HL-60 (cell line): ENCODE measurements at regions not wholly inside any gene's neighbourhood (a gene's known extent, or its start where the extent isn't known, plus 50 kb on each side); places are given as distances from the start of the nearest gene placed in this dataset.

Experiments used
- GABPA ChIP-seq: IDR thresholded peaks from 2 replicates; pipeline ENCODE4 v1.6.1; 2012; ENCODE audit warnings: low read depth
- POLR2AphosphoS5 ChIP-seq: IDR thresholded peaks from 2 replicates; pipeline ENCODE4 v1.6.1; 2012; ENCODE audit warnings: low read depth
- TF ChIP-seq, protein P1 (sequence below): IDR thresholded peaks from one replicate; pipeline ENCODE4 v1.5.1; 2011; ENCODE audit warnings: low read length, control low read depth, inconsistent platforms; ENCODE audit not compliant: insufficient read depth
- TF ChIP-seq, protein P2 (sequence below): IDR thresholded peaks from 2 replicates; pipeline ENCODE4 v1.6.1; 2012; ENCODE audit warnings: low read depth; ENCODE audit not compliant: insufficient replicate concordance

DNA sequence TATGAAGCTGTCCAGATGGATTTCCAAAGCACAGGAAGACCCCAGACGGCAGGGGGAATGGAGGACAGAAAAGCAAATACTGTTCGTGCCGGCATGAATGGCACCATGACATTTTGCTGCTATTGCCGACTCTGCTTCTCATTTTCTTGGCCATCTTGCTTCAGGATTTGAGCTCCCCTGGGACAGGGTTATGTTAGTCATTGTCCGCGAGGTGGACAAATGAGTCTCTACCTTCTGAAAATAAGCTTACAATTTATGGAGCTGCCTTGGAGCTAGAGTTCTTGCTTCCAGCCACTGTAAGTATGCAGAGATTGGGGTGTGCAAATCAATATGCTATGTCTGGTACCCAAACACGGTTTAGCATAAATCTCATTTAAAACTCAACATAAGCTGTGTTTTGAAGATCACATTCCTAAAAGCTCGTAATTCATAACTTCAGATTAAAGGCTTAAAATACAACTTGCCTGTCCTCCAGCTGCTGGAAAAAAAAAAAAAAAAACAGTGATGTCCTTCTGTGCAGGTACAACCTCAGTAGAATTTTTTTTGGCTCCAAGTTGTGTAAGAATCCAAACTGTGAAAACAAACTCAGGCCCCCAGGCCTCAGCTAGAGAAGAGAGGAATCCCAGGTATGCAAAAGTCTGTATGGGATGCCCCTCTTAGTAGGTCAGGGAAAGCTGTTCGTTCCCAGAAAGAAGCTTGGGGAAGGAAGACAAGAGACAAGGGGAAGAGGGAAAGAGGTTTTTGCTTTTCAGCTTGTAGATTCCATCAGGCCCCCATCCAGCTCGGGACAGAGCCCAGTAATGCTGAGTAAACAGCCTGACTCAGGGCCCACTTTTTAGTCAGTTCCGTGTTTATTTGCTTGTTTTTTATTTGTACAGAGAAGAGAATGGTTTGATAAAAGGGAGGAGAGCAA lies 184.2 kb upstream of the FOXA2 start:
- TF ChIP-seq, protein P1, sequence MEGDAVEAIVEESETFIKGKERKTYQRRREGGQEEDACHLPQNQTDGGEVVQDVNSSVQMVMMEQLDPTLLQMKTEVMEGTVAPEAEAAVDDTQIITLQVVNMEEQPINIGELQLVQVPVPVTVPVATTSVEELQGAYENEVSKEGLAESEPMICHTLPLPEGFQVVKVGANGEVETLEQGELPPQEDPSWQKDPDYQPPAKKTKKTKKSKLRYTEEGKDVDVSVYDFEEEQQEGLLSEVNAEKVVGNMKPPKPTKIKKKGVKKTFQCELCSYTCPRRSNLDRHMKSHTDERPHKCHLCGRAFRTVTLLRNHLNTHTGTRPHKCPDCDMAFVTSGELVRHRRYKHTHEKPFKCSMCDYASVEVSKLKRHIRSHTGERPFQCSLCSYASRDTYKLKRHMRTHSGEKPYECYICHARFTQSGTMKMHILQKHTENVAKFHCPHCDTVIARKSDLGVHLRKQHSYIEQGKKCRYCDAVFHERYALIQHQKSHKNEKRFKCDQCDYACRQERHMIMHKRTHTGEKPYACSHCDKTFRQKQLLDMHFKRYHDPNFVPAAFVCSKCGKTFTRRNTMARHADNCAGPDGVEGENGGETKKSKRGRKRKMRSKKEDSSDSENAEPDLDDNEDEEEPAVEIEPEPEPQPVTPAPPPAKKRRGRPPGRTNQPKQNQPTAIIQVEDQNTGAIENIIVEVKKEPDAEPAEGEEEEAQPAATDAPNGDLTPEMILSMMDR, result no peak
- no peak for TF ChIP-seq POLR2AphosphoS5
- TF ChIP-seq, protein P2, sequence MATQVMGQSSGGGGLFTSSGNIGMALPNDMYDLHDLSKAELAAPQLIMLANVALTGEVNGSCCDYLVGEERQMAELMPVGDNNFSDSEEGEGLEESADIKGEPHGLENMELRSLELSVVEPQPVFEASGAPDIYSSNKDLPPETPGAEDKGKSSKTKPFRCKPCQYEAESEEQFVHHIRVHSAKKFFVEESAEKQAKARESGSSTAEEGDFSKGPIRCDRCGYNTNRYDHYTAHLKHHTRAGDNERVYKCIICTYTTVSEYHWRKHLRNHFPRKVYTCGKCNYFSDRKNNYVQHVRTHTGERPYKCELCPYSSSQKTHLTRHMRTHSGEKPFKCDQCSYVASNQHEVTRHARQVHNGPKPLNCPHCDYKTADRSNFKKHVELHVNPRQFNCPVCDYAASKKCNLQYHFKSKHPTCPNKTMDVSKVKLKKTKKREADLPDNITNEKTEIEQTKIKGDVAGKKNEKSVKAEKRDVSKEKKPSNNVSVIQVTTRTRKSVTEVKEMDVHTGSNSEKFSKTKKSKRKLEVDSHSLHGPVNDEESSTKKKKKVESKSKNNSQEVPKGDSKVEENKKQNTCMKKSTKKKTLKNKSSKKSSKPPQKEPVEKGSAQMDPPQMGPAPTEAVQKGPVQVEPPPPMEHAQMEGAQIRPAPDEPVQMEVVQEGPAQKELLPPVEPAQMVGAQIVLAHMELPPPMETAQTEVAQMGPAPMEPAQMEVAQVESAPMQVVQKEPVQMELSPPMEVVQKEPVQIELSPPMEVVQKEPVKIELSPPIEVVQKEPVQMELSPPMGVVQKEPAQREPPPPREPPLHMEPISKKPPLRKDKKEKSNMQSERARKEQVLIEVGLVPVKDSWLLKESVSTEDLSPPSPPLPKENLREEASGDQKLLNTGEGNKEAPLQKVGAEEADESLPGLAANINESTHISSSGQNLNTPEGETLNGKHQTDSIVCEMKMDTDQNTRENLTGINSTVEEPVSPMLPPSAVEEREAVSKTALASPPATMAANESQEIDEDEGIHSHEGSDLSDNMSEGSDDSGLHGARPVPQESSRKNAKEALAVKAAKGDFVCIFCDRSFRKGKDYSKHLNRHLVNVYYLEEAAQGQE, result no peak
- TF ChIP-seq GABPA, result no peak
